ENCODE measurements at regions not wholly inside any gene's neighbourhood (a gene's known extent, or its start where the extent isn't known, plus 50 kb on each side); places are given as distances from the start of the nearest gene placed in this dataset.

- intact Hi-C loops (cut with DNase I) = no loop called here
- TF ChIP-seq EP300 (IDR thresholded peaks at IDR 0.05) (no peak), POLR2A (IDR thresholded peaks at IDR 0.05) (no peak), POLR2AphosphoS5 (IDR thresholded peaks at IDR 0.05) (no peak), CTCF (IDR thresholded peaks at IDR 0.05) (no peak)
- H3K27me3 ChIP-seq = no peaks in the 10 kb centered on the region
- no peaks in the 10 kb centered on the region for H3K36me3 ChIP-seq
- no peaks in the 10 kb centered on the region for H3K4me1 ChIP-seq
- DNase-seq = no peak
- H3K9me3 ChIP-seq = no peaks in the 10 kb centered on the region
- WGBS, 2 donors = 90 to 95% methylated on average over 1 of the region's 1 CpG
- H3K4me3 ChIP-seq = no peak overlapping the region
- H3K27ac ChIP-seq = no peak overlapping the region
Measured at GRCh38 chr2:155356250-155356649, 657.8 kb downstream of the KCNJ3 start.

GRCh38 chr2:155350783-155351580 lies 652.5 kb downstream of the KCNJ3 start:
- intact Hi-C loops (cut with DNase I) = no loop called here
- Histone ChIP-seq H3K4me3 (no peak overlapping the region), H3K36me3 (no peaks in the 10 kb centered on the region), H3K4me1 (no peaks in the 10 kb centered on the region), H3K9me3 (no peaks in the 10 kb centered on the region), H3K27me3 (no peaks in the 10 kb centered on the region), H3K27ac (no peak overlapping the region)
- no peak for TF ChIP-seq POLR2A (IDR thresholded peaks at IDR 0.05)
- TF ChIP-seq EP300 (IDR thresholded peaks at IDR 0.05) = no peak
- no peak for TF ChIP-seq POLR2AphosphoS5 (IDR thresholded peaks at IDR 0.05)
- TF ChIP-seq CTCF (IDR thresholded peaks at IDR 0.05) = no peak
- 80 to 90% methylated on average over 17 of the region's 17 CpGs for WGBS, 2 donors
- DNase-seq = no peak

DNA sequence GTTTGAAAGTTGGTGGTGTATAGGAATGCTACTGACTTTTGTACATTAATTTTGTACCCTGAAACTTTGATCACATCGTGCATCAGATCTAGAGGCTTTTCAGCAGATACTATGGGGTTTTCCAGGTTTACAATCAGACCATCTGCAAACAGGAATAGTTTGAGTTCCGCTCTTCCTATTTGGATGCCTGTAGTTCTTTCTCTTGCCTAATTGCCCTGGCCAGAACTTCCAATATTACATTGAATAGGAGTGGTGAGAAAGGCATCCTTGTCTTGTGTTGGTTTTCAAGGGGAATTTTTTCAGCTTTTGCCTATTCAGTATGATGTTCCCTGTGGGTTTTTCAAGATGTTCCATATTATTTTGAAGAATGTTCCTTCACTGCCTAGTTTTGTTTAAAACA lies 633.5 kb downstream of the KCNJ3 start:
- no peaks in the 10 kb centered on the region for H3K27me3 ChIP-seq
- intact Hi-C loops (cut with DNase I) = no loop called here
- no peaks in the 10 kb centered on the region for H3K9me3 ChIP-seq
- no peak overlapping the region for H3K4me3 ChIP-seq
- no peaks in the 10 kb centered on the region for H3K36me3 ChIP-seq
- H3K27ac ChIP-seq = no peak overlapping the region
- WGBS, 2 donors = 81 to 87% methylated on average over 2 of the region's 2 CpGs
- no peak for TF ChIP-seq POLR2A (IDR thresholded peaks at IDR 0.05)
- no peak for TF ChIP-seq EP300 (IDR thresholded peaks at IDR 0.05)
- no peak for TF ChIP-seq CTCF (IDR thresholded peaks at IDR 0.05)
- no peak for TF ChIP-seq POLR2AphosphoS5 (IDR thresholded peaks at IDR 0.05)
- H3K4me1 ChIP-seq = no peaks in the 10 kb centered on the region
- DNase-seq = no peak

DNA sequence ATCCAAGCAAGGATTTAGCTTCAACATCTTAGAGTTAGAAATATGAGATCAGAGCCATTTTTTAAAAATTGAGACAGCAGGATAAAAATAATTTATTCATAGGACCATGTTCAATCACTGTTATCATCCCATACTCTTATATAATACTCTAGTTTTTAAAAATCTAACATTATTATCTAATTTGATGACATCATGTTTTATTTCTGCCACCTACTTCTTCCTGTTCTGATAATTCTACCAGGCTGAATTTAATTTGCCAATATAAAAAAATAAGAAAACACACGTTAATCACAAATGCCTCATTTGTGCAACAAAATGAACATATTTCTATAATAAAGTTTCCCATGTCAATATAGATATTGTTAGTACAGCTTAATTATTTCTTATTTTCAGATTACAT lies 621.7 kb downstream of the KCNJ3 start:
- 51 to 76% methylated on average over 1 of the region's 1 CpG for WGBS, 2 donors

GRCh38 chr2:155318710-155319109 lies 620.2 kb downstream of the KCNJ3 start:
- TF ChIP-seq CTCF (IDR thresholded peaks at IDR 0.05) (no peak), POLR2A (IDR thresholded peaks at IDR 0.05) (no peak), POLR2AphosphoS5 (IDR thresholded peaks at IDR 0.05) (no peak), EP300 (IDR thresholded peaks at IDR 0.05) (no peak)
- no peaks in the 10 kb centered on the region for H3K9me3 ChIP-seq
- DNase-seq = no peak
- no peaks in the 10 kb centered on the region for H3K27me3 ChIP-seq
- intact Hi-C loops (cut with DNase I) = no loop called here
- no peaks in the 10 kb centered on the region for H3K36me3 ChIP-seq
- 81 to 88% methylated on average over 2 of the region's 2 CpGs for WGBS, 2 donors
- no peak overlapping the region for H3K27ac ChIP-seq
- H3K4me1 ChIP-seq = no peaks in the 10 kb centered on the region
- H3K4me3 ChIP-seq = no peak overlapping the region

More for the DNA sequence above, 621.7 kb downstream of the KCNJ3 start:
- Histone ChIP-seq H3K9me3 (no peaks in the 10 kb centered on the region), H3K27ac (no peak overlapping the region), H3K4me1 (no peaks in the 10 kb centered on the region), H3K27me3 (no peaks in the 10 kb centered on the region), H3K36me3 (no peaks in the 10 kb centered on the region), H3K4me3 (no peak overlapping the region)
- no peak for DNase-seq
- intact Hi-C loops (cut with DNase I) = no loop called here
- TF ChIP-seq POLR2AphosphoS5 (IDR thresholded peaks at IDR 0.05) (no peak), POLR2A (IDR thresholded peaks at IDR 0.05) (no peak), EP300 (IDR thresholded peaks at IDR 0.05) (no peak)

All from sigmoid colon (tissue), 6 donors.